NCI-H774 (cell line): ENCODE measurements at regions not wholly inside any gene's neighbourhood (a gene's known extent, or its start where the extent isn't known, plus 50 kb on each side); places are given as distances from the start of the nearest gene placed in this dataset.

Experiments
- DNase-seq: peaks from one replicate; lab custom pipeline; 2025; lab: John Stamatoyannopoulos, UW

DNA sequence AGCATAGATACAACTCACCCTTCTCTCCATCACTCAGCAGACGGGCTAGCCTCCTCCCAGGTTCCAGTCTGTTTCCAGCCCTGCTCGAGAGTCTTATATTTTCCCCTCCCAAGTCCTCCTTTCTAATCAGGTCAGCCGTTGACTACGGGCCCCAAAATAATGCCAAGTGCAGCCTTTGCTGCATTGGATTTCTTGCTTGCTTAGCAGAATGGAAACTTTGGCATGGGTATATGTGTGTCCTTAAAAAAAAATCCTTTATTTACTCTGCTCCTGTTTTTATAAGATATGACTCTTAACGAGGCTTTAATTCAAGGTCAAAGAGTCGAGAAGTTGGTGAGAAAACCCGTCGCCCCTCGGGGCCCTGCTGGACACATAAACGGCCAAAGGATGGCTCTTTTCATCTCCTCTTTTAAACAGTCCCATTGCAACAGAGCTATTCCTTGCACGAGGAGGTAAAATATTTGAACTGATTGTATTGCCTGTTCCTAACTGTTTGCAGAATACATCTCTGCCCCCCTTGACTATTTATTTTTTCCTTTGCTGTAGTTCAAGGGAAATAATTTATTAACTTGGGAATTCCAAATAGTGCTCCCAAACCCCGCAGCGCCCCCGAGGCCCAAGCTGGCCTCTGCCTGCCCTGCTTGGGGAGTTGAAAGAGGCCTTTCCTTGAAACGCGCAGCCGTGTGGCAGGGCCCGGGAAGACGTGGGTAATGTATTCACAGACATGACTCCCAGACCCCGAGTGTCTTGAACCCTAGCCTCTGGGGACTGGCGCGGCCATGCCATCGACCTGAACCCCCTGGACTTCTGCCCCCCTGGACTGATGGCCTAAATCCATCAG, 156.5 kb upstream of the MYL2 start:
- no peak for DNase-seq

DNA sequence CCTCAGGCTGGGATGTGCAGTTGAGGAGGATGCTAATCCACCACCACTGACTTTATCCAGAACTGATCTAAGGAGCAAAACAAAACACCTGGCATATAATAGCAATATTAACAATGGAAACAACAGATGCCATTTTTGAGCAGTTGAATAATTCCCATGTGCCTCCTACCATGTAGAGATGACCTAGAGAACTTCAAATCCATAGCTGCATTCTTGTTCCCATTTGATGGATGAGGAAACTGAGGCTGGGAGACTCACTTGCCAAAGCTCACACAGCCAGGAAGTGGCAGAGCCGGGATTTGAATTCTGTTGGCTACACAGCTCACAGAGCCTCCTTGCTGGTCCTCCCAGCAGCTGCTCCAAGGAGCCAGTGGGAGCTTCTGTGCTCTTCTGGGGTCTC, 155.8 kb upstream of the MYL2 start:
- no peak for DNase-seq

DNA sequence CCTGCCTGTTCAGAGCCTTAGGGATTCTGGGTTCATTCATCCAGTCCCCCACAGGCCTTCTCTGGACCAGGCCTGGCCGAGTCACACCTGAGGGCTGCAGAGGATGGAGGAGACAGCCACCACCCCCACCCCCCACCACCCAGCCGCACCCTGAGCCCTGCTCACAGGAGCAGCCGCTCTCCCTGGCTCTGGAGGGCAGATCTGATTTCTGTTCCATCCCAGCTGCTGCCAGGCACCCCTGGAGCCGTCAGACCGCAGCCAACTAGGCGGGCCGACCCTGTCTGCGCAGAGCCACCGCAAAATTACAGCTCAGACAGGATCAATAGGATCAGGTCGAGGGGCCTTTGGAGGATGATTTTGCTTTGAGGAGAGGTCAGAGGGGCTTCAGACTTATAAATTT, 154.6 kb upstream of the MYL2 start:
- DNase-seq = no peak

DNA sequence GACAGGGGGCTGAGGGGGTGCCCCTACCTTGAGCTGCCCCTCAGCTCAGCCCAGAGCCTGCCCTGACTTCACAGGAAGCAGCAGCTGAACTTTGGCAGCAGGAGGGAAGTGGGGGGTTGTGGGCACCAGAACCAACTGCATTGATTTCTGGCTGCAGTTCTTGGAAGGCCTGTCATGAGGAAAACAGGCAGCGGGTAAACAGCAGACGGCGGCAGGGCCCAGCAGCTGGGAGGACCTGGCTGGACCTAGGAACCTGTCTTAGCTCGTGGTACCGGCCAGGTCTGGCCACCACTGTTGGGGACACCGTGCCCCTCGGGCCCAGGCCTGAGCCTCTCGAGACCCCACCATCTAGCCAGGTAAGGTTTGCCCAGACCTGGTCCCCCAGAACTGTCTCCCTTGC, 154.2 kb upstream of the MYL2 start:
- DNase-seq = no peak

DNA sequence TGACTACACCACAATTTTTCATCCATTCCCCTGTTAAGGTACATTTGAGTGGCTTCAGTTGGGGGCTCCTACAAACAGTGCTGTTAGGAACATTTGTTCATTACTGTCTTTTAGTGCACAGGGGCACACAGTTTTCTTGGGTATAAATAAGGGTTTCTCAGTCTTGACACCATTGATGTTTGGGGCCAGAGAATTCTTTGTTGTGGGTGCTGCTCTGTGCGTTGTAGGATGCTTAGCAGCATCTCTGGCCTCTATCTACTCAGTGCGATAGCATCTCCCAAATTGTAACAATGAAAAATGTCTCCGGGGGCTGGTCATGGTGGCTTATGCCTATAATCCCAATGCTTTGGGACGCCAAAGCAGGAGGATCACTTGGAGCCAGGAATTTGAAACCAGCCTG, 153.0 kb upstream of the MYL2 start:
- no peak for DNase-seq

DNA sequence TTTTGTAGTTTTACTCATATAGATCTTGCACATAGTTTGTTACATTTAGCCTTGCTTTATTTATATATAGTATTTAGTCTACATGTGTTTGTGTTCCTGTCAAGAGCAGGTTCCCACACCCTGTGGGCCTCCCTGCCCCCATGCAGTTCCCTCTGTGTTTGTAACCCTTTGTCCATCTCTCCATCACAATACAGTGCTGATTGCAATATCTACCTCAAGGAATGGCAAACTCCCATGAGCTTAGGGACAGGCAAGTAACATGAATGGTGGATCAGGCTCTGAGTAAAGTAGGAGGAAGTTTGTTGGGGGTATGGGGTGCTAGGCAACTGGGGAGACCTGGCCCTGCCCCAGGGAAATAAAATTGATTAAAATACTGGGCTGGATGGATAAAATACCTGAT, 151.9 kb upstream of the MYL2 start:
- DNase-seq = no peak

DNA sequence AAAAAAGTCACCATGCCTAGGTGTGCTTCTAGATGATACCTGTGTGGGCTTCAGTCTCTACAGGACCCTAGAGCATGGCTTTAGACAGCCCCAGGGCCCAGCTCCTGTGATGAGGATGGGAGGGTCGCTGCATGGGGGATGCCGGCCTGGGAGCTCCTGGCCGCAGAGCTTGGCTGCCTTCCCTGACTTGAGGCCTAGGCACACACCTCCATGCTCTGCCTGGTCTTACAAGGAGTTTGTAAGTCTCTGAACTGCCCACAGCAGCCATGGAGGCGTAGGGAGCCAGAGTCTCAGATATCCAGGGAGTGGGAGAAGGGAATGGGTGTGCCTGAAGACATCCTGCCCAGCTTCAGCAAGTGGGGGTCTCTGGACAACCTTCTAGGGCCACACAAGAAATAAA, 149.5 kb upstream of the MYL2 start:
- no peak for DNase-seq

DNA sequence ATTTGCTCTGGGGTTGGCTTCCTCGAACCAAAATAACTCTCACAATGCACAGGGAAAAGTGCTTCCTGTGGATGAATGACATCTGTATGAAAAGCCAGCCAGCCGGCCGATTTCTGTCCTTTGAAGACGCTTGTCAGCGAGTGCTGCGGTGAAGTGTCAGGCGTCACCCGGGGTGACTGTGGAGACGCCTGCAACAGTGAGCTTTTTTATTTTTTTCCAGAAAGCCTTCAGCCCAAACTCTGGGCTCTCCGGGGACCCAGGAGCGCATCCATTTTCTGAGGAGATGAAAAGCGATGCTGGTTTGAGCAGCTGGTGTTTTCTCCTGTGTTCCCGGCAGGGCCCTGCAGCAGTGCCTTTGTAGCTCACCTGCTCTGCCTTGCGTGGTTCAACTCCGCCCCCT, 147.9 kb upstream of the MYL2 start:
- no peak for DNase-seq

DNA sequence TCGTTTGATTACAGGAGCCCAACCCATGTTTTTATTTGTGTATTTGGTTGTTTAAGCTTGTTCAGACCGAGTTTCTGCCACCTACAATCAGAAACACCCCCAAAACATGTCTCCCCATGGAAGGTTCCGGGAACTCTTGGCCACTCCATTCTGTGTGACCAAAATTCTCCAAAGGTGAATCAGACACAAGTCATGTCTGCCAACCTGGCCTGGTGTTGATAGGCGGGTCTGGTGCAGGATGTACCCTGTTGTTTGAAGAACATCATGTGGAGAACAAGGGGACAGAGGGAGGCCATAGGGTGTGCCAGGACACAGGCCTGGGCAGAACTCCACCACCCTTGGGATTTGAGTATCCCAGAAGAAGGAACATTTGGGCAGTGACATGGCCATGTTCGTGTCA, 147.1 kb upstream of the MYL2 start:
- DNase-seq = no peak

DNA sequence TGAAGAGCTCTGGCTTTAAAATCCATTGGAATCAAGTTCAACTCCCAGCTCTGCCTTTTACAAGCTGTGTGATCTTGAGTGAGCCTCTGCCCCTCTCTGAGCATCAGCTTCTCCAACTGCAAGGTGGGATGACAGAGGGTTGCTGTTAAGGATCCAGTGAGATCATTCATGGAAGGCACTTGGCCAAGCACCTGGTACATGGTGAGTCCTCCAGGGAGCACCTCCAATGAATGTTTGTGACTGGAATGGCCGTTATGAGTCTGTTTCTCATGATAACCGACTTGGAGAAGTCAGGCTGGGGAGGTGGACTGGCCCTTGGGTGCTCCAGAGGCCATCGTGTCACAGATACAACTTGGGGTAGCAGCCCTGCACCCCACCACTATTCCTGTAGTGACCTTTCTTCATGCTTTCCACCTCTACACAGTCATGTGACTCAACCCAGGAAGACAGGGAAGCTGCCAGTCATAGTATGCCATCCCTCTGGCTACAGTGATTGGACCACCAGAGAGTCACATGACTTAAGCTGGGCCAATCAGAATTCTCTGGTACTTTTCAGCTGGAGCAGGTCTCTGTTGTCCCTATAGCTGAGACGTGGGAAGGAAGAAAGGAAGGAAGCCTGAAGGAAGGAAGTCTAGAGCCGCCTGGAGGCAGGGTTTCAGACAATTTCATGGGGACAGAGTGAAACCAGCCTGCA, 146.5 kb upstream of the MYL2 start:
- no peak for DNase-seq

DNA sequence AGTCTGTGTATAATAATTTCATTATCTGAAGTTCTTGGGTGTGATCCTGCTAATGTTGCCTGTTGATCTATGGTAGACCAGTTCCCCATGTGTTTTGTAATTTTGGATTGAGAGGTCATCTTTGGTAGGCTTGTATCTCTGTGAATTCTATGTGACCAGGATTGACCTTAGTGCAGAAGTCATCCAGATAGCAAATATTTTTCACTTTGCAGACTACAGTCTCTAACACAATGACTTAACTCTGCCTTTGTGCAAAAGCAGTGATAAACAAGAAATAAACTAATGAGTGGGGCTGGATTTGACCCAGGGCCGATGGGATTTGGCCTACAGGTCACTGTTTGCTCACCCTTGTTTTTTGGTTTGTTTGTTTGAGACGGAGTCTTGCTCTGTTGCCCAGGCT, 144.6 kb upstream of the MYL2 start:
- no peak for DNase-seq

DNA sequence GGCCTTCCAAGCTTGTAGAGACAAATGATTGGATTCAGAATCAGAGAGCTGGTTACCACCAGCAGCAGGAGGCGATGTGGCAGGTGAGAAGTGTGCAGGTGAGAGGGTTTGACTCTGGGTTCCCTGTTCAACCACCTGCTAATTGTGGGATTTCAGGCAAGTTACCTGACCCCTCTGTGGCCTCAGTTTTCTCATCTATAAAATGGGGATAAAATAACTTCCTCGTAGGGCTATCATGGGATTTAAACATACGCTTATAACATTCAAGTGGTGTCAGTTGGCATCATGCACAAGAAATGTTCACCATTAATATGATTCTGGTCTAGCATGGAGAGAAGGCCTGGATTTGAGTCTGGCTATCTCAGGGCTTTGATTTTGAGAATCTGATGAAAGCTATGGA, 143.8 kb upstream of the MYL2 start:
- DNase-seq = no peak

DNA sequence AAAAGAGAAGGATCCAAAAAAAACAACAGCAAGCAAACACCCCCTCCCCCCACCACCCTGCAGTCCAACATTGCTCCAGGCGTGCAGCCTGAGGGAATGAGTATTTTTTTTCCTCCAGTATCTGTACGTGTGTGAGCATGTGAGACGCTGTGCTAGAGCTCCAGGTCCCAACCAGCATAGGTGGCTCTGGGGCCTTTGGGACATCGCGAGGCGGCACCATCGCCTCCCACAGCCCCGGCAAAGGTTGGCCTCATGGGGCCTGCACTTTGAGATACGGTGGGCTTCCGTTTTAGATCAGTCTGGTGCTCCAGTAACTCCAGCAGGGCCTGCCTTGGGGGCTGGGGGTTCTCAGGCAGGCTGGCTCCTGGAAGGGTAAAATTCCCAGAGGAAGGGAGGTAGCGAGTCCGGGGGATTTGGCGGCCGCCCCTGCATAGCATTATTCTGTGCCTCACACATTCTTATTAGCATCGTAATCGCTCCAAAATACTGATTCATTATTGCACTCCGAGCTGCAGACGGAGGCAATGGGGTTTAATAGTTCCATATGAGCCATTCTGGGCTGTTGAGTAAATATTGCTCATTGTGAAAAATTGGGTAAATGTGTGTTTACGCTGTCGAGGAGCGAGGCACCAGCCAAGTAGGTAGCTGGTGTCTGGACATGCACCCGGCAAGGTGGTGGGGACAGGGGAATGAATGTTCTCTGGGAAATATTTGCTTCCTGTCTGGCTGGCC, 143.1 kb upstream of the MYL2 start:
- DNase-seq = no peak

DNA sequence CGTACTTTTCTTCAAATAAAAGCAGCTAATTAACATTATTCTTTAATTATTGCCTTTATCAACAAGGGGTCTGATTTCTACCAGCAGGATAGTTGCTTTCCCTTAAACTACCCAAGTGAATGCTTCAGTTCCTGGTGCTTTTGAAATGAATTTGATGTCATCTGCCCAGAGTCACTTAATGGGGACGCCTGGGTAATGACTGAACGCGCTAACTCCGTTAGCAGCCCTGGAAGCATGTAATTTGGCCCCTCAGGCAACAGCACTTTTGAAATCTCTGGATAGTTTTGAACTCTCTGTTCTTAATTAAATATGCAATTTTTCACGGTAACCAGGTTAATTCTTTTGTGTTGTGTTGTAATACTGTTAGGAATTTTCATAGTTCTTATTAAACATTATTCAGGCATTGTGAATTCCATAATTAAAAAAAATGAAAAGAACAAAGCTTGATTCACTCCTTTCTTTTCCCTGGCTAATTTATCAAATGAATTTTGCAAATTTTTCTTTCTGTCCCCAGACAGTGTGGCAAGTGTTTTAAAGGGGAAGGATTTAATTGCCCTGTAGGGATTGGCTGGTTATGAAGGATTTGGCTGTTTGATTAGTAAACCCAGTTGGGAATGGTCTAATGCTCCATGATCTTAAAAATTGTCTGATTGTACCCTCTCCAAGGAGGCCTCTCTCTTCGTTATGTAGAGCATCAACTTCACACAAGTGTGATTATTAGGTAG, 137.5 kb upstream of the MYL2 start:
- no peak for DNase-seq

DNA sequence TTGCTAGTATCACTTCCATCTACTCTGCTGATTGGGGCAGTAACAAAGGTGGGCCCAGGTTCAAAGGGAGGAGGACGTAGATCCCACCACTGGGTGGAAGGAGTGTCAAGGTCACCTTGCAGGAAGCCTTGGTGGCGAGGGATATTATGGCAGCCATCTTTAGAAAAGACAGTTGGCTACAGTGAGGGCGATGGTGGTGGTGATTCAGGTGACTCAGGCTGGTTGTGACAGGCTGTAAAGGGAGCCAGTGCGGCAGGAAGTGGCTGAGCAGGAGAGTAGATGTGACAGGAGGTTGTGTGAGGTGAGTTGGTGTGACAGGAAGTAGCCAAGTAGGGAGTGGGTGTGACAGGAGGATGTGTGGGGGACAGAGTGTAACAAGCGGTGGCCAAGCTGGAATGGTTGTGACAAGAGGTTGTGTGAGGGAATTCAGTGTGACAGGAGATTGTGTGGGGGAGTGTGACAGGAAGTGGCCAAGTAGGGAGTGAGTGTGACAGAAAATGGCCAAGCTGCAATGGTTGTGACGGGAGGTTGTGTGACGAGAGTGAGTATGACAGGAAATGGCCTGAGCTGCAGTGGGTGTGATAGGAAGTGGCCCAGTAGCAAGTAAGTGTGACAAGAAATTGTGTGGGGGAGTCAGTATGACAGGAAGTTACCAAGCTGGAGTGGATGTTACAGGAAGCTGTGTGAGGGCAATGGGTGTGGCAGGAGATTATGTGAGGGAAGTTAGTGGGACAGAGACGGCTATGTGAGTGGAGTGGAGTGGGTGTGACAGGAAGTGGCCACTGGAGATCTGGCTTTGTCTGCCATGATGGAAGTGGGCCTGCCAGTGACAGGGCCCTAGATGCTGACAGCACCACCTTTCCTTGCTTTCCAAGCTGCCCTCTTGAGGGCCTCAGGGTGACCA, 136.5 kb upstream of the MYL2 start:
- no peak for DNase-seq

DNA sequence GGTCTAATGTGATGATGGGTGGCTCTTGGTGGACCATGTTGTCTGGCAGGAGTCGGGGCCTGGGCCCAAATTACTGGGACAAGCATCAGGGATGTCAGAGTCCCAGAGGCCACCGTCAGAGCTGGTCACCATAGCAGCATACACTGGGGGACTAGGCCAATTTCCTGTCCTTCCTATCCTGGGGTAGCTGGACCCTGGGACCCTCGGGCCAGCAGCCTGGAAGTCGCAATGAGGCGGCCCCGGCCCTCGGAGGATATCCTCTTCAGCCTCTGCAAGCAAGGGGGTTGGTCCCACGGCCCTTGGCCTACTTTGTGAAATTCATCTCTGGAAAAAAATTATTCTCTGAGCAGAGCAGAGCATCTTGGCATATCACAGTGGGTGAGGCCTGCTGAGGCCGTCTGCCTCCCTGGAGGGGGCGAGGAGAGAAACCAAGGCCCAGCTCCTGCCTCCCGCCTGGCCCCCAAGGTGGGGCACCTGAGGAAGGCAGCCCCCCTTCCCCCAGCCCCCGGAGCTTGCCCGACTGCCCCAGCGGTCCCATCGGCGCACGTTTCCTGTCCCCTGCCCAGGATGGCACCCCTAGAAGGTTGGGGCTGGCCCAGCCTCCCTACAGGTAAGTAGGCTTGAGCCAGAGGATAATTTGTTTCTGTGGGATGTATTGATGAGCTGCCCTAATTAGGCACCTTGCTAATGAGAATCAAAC, 135.0 kb upstream of the MYL2 start:
- no peak for DNase-seq

DNA sequence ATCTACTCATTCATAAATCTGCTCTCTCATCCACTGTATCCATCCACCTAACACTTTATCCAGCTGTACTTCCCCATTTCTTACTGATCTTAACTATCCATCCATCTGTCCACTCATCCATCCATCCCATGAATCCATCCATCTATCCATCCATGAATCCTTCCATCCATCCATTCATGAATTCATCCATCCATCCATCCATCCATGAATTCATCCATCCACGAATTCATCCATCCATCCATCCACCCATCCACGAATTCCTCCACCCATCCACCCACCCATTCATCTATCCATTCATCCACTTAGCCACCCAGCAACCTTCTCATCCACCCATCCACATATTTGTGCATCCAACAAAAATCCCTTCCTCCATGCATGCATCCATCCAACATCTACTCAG, 128.6 kb upstream of the MYL2 start:
- no peak for DNase-seq

DNA sequence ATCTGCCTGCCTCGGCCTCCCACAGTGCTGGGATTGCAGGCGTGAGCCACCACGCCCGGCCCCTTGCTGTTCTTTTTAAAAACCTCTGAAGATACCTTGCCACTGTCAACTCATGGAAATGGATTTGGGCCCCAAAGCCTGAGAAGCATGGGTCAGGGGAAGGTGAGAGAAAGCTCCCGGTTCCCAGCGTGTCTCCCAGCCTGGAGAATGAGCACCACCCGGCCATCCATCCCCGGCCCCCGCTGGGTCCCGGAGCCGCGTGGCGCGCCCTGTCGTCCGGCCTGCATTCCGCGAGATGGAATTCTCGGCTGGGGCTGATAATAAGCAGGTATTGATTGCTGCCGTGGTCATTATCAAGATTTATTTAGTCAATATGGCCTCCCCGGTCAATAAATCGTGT, 126.5 kb upstream of the MYL2 start:
- DNase-seq = no peak

DNA sequence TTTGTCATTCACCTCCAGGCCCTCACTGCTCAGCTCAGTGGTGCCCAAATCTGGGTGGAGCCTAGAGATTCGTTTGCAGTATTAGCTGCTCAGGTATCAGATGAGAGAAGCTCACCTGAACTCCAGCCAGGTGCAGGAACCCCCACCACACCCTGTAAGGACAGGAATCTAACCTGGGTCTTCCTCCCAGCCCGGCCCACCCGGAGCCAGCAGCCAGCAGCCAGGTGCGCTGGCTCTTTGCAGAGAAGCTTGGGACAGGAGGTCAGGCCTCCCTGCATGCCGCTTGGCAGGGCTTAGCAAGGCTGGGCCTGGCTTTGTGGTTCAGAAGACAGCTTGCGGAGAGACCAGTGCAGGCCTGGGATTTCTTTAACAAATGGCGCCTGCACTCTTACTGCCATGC, 125.6 kb upstream of the MYL2 start:
- DNase-seq = no peak

DNA sequence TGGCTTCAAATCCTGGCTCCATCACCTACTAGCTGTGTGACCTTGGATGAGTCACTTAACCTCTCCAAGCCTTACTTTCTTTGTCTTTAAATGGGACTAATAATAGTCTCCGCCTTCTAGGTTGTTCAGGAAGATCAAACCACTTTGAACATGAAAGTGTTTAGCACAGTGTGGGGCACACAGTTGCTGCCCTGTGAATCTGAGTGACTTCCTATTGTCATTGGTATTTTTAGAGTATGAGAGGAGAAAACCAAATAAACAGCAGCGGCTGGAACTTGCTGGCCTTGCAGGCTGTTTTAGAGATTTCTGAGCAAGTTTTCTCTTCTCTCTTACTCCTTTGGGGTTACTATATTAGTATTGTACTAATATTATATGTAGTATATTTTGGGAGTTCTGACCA, 120.7 kb upstream of the MYL2 start:
- DNase-seq = no peak

DNA sequence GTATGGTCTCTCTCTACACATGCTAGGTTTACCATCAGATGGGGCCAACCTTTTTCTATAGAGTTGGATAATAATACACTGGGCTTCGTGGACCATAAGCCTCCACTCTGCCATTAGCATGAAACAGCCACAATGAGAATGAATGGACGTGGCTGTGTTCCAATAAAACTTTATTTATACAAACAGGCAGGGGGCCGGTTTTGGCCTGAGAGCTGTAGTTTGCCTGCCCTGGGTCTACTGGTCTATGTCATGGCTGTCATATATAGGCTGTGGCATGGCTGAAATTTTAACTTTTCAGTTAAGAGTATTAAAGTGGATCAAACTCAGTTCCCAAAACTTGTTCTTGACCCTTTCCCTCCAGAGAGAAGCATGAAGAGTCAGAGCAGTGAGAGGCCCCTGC, 120.3 kb upstream of the MYL2 start:
- DNase-seq = no peak
